ENCODE measurements at regions not wholly inside any gene's neighbourhood (a gene's known extent, or its start where the extent isn't known, plus 50 kb on each side); places are given as distances from the start of the nearest gene placed in this dataset.
A peak's percentile ranks its signal among the peaks of the same experiment; 100 is the strongest.

- Histone ChIP-seq H3K4me1 (peaks cover 0 to 21% (median 5%) of the 10 kb centered on the region in 4 donors), H3K27ac (no peak overlapping the region), H3K27me3 (no peaks in the 10 kb centered on the region), H3K4me3 (no peak overlapping the region), H3K9me3 (no peaks in the 10 kb centered on the region), H3K36me3 (no peaks in the 10 kb centered on the region)
- intact Hi-C loops (cut with DNase I; ENCODE audit: low total_unique reads) = no loop called here
- TF ChIP-seq CTCF (IDR thresholded peaks at IDR 0.05) = no peak
- no peak for DNase-seq
Measured at GRCh38 chr15:39427705-39428104, 153.2 kb upstream of the THBS1 start.

GRCh38 chr15:39429898-39430357, 151.0 kb upstream of the THBS1 start:
- Histone ChIP-seq H3K36me3 (no peaks in the 10 kb centered on the region), H3K4me3 (no peak overlapping the region), H3K4me1 (peaks cover 0 to 43% (median 15%) of the 10 kb centered on the region in 4 donors), H3K27ac (no peak overlapping the region), H3K27me3 (no peaks in the 10 kb centered on the region), H3K9me3 (no peaks in the 10 kb centered on the region)
- intact Hi-C loops (cut with DNase I; ENCODE audit: low total_unique reads) = no loop called here
- TF ChIP-seq CTCF (IDR thresholded peaks at IDR 0.05) = no peak
- no peak for DNase-seq

- H3K27me3 ChIP-seq = no peaks in the 10 kb centered on the region
- H3K4me3 ChIP-seq = no peak overlapping the region
- no peak overlapping the region for H3K27ac ChIP-seq
- TF ChIP-seq CTCF (IDR thresholded peaks at IDR 0.05) = no peak
- intact Hi-C loops (cut with DNase I; ENCODE audit: low total_unique reads) = no loop called here
- no peak for DNase-seq
- no peaks in the 10 kb centered on the region for H3K9me3 ChIP-seq
- H3K36me3 ChIP-seq = no peaks in the 10 kb centered on the region
- peaks cover 0 to 48% (median 17%) of the 10 kb centered on the region in 4 donors for H3K4me1 ChIP-seq
Measured at GRCh38 chr15:39430389-39430788, 150.5 kb upstream of the THBS1 start.

- intact Hi-C loops (cut with DNase I; ENCODE audit: low total_unique reads) = no loop called here
- Histone ChIP-seq H3K36me3 (no peaks in the 10 kb centered on the region), H3K27ac (peak overlapping the region in 1 of 2 donors; percentile 29), H3K27me3 (no peaks in the 10 kb centered on the region), H3K4me3 (no peak overlapping the region), H3K9me3 (no peaks in the 10 kb centered on the region), H3K4me1 (peaks cover 0 to 50% (median 17%) of the 10 kb centered on the region in 4 donors)
- TF ChIP-seq CTCF (IDR thresholded peaks at IDR 0.05) = no peak
- DNase-seq = no peak
Measured at GRCh38 chr15:39431376-39431775, 149.5 kb upstream of the THBS1 start.

- no peak for TF ChIP-seq CTCF (IDR thresholded peaks at IDR 0.05)
- H3K27ac ChIP-seq = peak overlapping the region in 1 of 2 donors; percentile 29
- no peaks in the 10 kb centered on the region for H3K9me3 ChIP-seq
- intact Hi-C loops (cut with DNase I; ENCODE audit: low total_unique reads) = no loop called here
- no peak overlapping the region for H3K4me3 ChIP-seq
- H3K27me3 ChIP-seq = no peaks in the 10 kb centered on the region
- H3K36me3 ChIP-seq = no peaks in the 10 kb centered on the region
- H3K4me1 ChIP-seq = peaks cover 0 to 50% (median 17%) of the 10 kb centered on the region in 4 donors
- no peak for DNase-seq
Measured at GRCh38 chr15:39432026-39432425, 148.9 kb upstream of the THBS1 start.

- no peaks in the 10 kb centered on the region for H3K27me3 ChIP-seq
- peak overlapping the region; percentile 55 to 71 for H3K27ac ChIP-seq
- no peak overlapping the region for H3K4me3 ChIP-seq
- intact Hi-C loops (cut with DNase I; ENCODE audit: low total_unique reads) = no loop called here
- no peaks in the 10 kb centered on the region for H3K36me3 ChIP-seq
- H3K9me3 ChIP-seq = no peaks in the 10 kb centered on the region
- no peak for TF ChIP-seq CTCF (IDR thresholded peaks at IDR 0.05)
- no peak for DNase-seq
- peaks cover 0 to 50% (median 17%) of the 10 kb centered on the region in 4 donors for H3K4me1 ChIP-seq
Measured at GRCh38 chr15:39432912-39433348, 147.9 kb upstream of the THBS1 start.
